H1 (cell line): ENCODE measurements at regions not wholly inside any gene's neighbourhood (a gene's known extent, or its start where the extent isn't known, plus 50 kb on each side); places are given as distances from the start of the nearest gene placed in this dataset.

Experiments used
- CREB1 ChIP-seq: IDR thresholded peaks from 2 replicates; pipeline ENCODE4 v1.6.1; 2012; ENCODE audit warnings: inconsistent platforms
- CTBP2 ChIP-seq: IDR thresholded peaks from 2 replicates; pipeline ENCODE4 v1.7.0; 2011; ENCODE audit warnings: borderline replicate concordance, mild to moderate bottlenecking, moderate library complexity, mixed read lengths, low read length; ENCODE audit not compliant: insufficient read depth, insufficient read length
- KDM5A ChIP-seq: fragments of 200-600 bp; IDR thresholded peaks from 2 replicates; pipeline ENCODE4 v1.7.1; 2012; ENCODE audit warnings: mild to moderate bottlenecking, low read length, inconsistent platforms, mixed read lengths
- RFX5 ChIP-seq: IDR thresholded peaks from 2 replicates; pipeline ENCODE4 v1.6.1; 2011; ENCODE audit warnings: low read depth, low read length, improper control_type of control experiment, borderline replicate concordance
- RNF2 ChIP-seq: fragments of 200-900, 300-1000 bp; sonication (generic); IDR thresholded peaks from 2 replicates; pipeline ENCODE4 v1.7.1; 2016; ENCODE audit warnings: borderline replicate concordance, low read depth, mild to moderate bottlenecking, antibody characterized with exemption, low read length; ENCODE audit not compliant: poor library complexity, severe bottlenecking; ENCODE audit errors: missing control alignments
- SUZ12 ChIP-seq: fragments of 200-600 bp; sonication (generic); IDR thresholded peaks from 2 replicates; pipeline ENCODE4 v1.6.1; 2012; ENCODE audit warnings: mild to moderate bottlenecking, inconsistent platforms, low read length, moderate library complexity, mixed read lengths
- TAF7 ChIP-seq: optimal IDR thresholded peaks from 2 replicates; pipeline ENCODE3; 2011; ENCODE audit warnings: low read depth, mild to moderate bottlenecking, inconsistent platforms, low read length, moderate library complexity, borderline replicate concordance
- TF ChIP-seq, protein P1 (sequence below): fragments of 300-600 bp; sonication (generic); IDR thresholded peaks from 2 replicates; pipeline ENCODE4 v1.7.1; 2012; ENCODE audit warnings: low read length, moderate library complexity, mild to moderate bottlenecking, inconsistent platforms; ENCODE audit not compliant: insufficient replicate concordance
- TF ChIP-seq, protein P2 (sequence below): IDR thresholded peaks from 2 replicates; pipeline ENCODE4 v1.6.1; 2011; ENCODE audit warnings: low read length, improper control_type of control experiment

DNA sequence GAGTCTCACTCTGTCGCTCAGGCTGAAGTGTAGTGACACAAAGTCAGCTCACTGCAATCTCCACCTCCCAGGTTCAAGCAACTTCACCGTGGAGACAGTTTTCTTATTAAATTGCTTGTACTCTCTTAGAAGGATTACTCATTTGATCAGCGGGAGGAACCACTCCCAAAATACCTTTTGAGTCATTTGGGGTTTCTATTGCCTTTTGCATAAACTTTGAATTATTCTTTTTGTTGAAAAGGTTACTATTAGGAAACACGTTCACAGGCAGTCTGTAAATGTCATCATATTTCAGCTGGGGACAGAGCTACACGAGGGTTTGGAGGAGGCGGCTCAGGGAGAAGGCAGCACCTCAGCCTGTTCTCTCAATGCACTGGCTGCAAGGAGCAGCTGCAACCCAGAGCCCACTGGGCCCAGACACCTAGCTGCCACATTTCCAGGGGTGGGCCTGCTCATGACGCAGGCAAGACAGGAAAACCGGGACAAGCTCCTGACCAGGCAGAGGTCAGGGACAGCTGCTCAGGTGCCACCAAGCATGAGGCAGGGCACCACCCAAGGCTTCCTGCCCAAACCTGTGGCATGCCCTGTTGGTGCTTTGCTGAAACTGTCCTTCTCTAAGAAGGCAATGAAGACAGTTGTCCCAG is 205.9 kb downstream of the BMP7 start (continued):
- TF ChIP-seq, protein P1, sequence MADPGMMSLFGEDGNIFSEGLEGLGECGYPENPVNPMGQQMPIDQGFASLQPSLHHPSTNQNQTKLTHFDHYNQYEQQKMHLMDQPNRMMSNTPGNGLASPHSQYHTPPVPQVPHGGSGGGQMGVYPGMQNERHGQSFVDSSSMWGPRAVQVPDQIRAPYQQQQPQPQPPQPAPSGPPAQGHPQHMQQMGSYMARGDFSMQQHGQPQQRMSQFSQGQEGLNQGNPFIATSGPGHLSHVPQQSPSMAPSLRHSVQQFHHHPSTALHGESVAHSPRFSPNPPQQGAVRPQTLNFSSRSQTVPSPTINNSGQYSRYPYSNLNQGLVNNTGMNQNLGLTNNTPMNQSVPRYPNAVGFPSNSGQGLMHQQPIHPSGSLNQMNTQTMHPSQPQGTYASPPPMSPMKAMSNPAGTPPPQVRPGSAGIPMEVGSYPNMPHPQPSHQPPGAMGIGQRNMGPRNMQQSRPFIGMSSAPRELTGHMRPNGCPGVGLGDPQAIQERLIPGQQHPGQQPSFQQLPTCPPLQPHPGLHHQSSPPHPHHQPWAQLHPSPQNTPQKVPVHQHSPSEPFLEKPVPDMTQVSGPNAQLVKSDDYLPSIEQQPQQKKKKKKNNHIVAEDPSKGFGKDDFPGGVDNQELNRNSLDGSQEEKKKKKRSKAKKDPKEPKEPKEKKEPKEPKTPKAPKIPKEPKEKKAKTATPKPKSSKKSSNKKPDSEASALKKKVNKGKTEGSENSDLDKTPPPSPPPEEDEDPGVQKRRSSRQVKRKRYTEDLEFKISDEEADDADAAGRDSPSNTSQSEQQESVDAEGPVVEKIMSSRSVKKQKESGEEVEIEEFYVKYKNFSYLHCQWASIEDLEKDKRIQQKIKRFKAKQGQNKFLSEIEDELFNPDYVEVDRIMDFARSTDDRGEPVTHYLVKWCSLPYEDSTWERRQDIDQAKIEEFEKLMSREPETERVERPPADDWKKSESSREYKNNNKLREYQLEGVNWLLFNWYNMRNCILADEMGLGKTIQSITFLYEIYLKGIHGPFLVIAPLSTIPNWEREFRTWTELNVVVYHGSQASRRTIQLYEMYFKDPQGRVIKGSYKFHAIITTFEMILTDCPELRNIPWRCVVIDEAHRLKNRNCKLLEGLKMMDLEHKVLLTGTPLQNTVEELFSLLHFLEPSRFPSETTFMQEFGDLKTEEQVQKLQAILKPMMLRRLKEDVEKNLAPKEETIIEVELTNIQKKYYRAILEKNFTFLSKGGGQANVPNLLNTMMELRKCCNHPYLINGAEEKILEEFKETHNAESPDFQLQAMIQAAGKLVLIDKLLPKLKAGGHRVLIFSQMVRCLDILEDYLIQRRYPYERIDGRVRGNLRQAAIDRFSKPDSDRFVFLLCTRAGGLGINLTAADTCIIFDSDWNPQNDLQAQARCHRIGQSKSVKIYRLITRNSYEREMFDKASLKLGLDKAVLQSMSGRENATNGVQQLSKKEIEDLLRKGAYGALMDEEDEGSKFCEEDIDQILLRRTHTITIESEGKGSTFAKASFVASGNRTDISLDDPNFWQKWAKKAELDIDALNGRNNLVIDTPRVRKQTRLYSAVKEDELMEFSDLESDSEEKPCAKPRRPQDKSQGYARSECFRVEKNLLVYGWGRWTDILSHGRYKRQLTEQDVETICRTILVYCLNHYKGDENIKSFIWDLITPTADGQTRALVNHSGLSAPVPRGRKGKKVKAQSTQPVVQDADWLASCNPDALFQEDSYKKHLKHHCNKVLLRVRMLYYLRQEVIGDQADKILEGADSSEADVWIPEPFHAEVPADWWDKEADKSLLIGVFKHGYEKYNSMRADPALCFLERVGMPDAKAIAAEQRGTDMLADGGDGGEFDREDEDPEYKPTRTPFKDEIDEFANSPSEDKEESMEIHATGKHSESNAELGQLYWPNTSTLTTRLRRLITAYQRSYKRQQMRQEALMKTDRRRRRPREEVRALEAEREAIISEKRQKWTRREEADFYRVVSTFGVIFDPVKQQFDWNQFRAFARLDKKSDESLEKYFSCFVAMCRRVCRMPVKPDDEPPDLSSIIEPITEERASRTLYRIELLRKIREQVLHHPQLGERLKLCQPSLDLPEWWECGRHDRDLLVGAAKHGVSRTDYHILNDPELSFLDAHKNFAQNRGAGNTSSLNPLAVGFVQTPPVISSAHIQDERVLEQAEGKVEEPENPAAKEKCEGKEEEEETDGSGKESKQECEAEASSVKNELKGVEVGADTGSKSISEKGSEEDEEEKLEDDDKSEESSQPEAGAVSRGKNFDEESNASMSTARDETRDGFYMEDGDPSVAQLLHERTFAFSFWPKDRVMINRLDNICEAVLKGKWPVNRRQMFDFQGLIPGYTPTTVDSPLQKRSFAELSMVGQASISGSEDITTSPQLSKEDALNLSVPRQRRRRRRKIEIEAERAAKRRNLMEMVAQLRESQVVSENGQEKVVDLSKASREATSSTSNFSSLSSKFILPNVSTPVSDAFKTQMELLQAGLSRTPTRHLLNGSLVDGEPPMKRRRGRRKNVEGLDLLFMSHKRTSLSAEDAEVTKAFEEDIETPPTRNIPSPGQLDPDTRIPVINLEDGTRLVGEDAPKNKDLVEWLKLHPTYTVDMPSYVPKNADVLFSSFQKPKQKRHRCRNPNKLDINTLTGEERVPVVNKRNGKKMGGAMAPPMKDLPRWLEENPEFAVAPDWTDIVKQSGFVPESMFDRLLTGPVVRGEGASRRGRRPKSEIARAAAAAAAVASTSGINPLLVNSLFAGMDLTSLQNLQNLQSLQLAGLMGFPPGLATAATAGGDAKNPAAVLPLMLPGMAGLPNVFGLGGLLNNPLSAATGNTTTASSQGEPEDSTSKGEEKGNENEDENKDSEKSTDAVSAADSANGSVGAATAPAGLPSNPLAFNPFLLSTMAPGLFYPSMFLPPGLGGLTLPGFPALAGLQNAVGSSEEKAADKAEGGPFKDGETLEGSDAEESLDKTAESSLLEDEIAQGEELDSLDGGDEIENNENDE = no peak
- TF ChIP-seq, protein P2, sequence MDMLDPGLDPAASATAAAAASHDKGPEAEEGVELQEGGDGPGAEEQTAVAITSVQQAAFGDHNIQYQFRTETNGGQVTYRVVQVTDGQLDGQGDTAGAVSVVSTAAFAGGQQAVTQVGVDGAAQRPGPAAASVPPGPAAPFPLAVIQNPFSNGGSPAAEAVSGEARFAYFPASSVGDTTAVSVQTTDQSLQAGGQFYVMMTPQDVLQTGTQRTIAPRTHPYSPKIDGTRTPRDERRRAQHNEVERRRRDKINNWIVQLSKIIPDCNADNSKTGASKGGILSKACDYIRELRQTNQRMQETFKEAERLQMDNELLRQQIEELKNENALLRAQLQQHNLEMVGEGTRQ = no peak
- TF ChIP-seq RNF2 = no peak
- TF ChIP-seq SUZ12 = no peak
- TF ChIP-seq TAF7 = no peak
- no peak for TF ChIP-seq RFX5
- no peak for TF ChIP-seq CREB1
- TF ChIP-seq KDM5A = no peak
- TF ChIP-seq CTBP2 = no peak
